Skeletal muscle cell (primary cell): ENCODE measurements at regions not wholly inside any gene's neighbourhood (a gene's known extent, or its start where the extent isn't known, plus 50 kb on each side); places are given as distances from the start of the nearest gene placed in this dataset.

Experiments used
- DNase-seq: peaks from one replicate; pipeline ENCODE4 v3.0.0-alpha.2; 2010; ENCODE audit warnings: low read depth
- H3K4me3 ChIP-seq: 2 replicates; pipeline ENCODE4 v1.5.1; 2011; ENCODE audit warnings: low read depth, mild to moderate bottlenecking, control low read depth, low read length, moderate library complexity

DNA sequence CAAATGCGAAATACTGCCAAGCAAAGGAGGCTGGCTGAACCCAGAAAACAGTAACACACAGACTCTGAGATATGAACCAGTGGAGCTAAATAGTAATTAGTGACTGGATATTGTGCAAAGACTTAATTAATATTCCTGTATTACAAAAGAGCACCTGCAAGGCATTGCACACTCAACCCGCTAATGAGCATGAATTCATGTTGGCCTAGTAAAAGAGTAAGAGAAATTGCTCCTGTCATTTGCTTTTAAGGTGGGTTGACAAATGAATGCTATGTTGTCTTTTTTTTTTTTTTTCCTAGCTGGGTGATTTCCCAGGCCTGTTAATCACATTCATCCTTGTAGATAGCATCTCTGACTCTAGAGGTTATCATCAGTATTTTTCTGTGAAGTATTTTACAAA is 87.0 kb upstream of the CERS6 start:
- H3K4me3 ChIP-seq = no peak overlapping the region
- no peak for DNase-seq

DNA sequence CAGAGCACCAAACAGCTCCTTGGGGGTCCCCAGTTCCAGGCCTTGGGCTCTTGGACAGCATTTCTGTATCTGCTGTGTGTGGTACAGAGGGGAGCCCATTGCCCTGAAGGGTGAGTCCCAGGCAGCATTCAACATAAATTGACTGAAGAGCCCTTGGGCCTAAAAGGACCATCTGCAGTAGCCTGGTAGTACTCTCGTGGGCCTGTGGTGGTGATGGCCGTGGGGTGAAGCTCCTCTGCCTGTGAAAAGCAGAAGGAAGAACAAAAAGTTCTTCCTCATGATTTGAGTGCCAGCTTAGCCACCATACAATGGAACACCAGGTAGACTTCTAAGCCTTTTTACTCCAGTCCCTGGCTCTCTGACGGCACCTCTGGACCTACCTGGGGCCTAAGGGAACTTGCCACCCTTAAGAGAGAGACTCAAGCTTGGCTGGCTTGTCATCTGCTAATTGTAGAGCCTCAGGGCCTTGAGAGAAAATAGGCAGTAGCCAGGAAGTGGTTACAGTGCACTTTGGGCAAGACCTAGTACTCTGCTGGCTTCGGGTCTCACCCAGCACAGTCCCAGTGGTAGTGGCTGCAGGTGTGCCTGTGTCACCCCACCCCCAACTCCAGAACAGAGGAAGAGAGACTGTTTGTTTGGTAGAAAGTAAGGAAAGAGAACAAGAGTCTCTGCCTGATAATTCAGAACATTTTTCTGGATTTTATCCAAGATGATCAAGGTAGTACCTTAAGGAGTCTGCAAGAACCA is 84.6 kb upstream of the CERS6 start:
- DNase-seq = no peak

DNA sequence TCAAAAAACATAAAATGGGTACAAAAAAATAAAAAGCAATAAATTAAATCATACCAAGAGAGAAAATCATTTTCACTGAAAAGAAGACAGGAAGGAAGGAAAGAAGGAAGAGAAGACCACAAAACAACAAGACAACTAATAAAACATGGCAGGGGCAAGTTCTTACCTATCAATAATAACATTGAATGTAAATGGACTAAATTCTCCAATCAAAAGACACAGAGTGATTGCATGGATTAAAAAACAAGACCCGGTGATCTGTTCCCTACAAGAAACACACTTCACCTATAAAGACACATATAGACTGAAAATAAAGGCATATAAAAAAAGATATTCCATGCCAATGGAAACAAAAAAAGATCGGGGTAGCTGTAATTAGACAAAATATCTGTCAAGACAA is 82.6 kb upstream of the CERS6 start:
- no peak overlapping the region for H3K4me3 ChIP-seq
- DNase-seq = no peak

More for the DNA sequence above, 84.6 kb upstream of the CERS6 start:
- no peak overlapping the region for H3K4me3 ChIP-seq

DNA sequence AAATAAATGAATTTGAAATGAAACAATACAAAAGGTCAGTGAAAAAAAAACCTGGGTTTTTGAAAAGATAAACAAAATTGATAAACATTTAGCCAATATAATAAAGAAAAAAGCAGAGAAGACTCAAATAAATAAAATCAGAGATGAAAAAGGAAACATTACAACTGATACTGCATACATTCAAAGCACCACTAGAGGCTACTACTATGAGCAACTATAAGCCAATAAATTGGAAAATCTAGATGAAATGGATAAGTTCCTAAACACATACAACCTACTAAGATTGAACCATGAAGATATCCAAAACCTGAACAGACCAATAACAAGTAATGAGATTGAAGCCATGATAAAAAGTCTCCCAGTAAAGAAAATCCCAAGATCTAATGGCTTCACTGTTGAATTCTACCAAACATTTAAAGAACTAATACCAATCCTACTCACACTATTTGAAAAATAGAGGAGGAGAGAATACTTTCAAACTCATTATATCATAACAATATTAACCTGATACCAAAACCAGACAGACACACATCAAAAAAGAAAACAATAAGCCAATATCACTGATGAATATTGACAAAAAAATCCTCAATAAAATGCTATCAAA is 80.8 kb upstream of the CERS6 start:
- no peak overlapping the region for H3K4me3 ChIP-seq
- DNase-seq = no peak

DNA sequence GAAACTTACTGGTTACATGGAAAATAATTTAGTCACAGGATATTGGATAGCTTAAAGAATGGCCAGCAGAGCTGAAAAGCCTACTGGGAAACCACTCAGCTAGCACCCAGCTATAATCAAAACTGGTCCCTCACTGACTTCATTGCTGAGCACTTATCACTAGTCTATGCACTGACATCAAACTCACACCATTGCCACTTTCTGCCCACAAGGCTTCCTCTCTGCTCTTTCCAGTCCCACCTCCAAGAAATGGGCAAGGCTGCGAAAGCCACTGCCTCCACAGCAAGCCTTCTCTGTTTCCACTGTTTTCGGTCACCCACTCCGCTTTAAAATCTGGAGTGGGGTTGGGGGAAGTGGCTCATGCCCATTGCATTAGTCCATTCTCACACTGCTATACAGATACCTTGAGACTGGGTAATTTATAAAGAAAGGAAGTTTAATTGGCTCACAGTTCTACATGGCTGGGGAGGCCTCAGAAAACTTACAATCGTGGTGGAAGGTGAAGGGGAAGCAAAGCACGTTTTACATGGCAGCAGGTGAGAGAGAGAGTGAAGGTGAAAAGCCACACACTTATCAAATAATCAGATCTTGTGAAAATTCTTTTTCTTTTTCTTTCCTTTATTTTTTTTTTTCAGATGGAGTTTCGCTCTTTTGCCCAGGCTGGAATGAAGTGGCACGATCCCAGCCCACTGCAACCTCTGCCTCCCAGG is 77.0 kb upstream of the CERS6 start:
- DNase-seq = no peak
- no peak overlapping the region for H3K4me3 ChIP-seq

DNA sequence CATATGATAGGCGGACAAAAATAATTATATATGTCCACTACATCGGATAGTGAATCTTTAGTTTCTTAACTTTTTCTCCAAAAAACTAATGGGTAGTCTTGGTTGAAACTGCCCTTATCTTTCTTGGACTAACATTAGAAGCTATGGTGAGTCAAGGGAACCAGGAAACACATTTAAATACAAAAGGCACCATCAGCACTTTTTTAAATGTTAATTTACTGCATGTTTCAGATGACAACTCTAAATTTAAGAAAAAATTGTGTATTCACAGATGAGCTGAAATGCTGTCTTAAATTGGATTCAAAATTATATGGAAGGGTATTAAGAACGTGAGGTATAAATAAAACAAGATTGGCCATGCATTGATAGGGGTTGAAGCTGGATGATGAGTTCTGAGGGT is 75.6 kb upstream of the CERS6 start:
- no peak overlapping the region for H3K4me3 ChIP-seq
- DNase-seq = no peak

DNA sequence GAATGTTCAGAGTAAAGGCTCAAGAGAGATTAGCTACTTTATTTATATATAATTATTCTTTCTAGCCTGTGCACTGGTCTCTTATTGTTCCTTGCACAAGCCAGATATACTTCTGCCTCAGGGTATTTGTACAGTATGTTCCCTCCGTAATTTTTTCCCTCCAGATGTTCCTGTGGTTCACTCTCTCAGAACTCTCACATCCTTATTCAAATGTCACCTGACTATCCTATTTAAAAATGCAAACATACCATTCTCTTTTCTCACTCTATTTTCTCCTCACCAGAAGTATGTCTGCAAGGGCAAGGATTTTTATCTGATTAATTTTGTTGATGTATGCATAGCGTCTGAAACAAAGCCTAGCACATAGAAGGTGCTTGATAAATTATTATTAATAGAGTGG is 64.0 kb upstream of the CERS6 start:
- no peak overlapping the region for H3K4me3 ChIP-seq
- peak; percentile 23 for DNase-seq

DNA sequence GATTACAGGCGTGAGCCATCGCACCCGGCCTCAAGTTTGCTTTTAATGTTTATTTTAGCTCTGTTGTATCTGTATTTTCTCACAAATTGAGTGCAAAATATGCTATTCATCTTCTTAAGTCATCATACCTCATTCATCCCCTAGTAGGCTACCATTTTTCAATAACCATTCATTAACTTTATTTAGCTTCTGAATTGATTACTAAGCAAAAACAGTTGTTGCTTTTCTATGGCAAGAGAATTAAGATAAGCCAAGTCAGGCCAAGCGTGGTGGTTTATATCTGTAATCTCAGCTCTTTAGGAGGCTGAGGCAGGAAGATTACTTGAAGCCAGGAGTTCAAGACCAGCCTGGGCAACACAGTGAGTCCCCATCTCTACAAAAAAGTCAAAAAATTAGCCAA is 63.3 kb upstream of the CERS6 start:
- no peak for DNase-seq

DNA sequence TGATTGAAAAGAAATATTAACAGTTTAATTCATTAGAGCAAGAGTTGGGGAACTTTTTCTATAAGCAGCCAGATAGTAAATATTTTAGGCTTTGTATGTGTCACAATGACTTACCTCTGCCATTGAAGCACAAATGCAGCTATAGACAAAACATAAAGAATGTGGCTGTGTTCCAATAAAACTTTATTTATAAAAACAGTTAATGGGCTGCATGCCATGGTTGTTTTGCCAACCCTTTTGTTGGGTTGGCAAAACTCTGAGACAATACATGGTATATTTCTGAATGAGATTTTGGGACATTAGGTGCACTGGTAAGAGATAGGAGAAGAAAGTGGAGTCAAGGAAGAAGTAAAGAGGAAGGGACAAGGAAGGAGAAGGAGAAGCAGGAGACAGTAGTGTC is 61.8 kb upstream of the CERS6 start:
- no peak overlapping the region for H3K4me3 ChIP-seq
- no peak for DNase-seq

More for the DNA sequence above, 63.3 kb upstream of the CERS6 start:
- H3K4me3 ChIP-seq = no peak overlapping the region

DNA sequence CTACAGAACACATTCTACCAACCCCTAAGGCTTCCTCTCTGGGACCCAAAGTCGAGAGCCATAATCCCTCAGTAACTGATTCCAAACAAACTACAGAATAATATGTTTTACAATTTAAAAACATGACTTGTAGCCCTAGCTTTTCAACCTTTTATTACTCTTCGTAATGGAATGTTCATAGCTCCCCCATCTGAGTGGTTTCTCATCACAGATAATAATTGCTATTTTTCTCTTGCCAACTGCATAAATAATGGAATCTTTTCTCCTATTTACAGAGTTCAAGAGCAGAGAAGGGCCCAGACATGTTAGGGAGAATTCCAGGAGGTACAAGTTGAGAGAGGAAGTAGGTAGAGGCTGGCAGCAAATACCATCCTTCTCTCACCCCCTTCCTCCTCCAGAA is 59.9 kb upstream of the CERS6 start:
- no peak overlapping the region for H3K4me3 ChIP-seq
- peak; percentile 13 for DNase-seq

DNA sequence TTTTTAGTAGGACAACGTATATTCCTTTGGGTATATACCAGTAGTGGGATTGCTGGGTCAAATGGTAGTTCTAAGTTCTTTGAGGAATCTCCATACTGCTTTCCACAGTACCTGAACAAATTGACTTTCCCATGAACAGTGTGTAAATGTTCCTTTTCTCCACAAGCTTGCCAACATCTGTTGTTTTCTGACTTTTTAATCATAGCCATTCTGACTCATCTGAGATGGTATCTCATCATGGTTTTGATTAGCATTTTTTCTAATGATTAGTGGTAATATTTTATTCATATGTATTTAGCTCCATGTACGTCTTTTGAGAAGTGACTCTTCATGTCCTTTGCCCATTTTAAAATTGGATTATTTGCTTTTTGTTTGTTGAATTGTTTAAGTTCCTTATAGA is 58.4 kb upstream of the CERS6 start:
- no peak for DNase-seq
- no peak overlapping the region for H3K4me3 ChIP-seq

DNA sequence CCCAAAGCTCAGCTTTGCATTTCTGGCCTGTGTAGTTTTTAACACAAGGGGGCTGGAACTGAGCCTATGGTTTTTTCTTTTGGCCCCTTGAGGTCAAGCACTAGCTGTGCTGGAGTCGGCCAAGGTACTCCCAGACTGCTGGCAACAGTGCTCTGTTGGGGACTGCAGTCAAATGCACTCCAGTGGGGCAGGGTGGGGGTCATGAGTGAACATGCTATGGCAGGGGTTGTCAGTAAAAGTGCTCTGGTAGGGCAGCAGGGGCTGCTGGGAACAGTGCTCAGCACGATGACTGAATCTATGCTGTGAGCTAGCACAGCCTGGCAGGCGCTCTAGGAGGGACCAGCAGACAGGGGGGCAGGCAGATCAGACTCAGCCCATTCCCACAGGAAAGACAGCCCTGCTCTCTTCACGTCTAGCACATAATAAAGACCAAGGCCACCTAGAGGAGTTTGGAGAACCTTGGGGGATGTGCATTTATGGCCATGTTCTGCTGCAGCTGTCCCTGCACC is 55.0 kb upstream of the CERS6 start:
- H3K4me3 ChIP-seq = no peak overlapping the region
- DNase-seq = no peak

DNA sequence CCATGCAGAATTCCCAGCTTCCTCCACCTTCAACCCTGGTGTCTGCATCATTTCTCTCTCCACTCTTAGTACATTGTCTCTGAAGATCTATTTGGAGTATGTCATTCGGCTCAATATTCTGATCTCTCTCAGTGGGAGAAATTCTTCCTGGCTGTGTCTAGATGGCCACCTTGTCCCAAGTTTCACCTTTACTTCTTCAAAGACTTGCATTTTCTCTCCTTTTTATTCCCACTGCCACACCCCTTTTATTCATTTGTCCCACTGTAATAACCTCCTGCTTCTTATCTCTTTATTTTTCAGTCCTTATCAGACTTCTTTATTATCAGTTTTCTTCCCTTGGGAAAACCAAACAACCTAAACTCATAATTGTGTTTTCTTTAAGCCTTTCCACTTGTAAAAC is 54.3 kb upstream of the CERS6 start:
- no peak overlapping the region for H3K4me3 ChIP-seq
- no peak for DNase-seq

DNA sequence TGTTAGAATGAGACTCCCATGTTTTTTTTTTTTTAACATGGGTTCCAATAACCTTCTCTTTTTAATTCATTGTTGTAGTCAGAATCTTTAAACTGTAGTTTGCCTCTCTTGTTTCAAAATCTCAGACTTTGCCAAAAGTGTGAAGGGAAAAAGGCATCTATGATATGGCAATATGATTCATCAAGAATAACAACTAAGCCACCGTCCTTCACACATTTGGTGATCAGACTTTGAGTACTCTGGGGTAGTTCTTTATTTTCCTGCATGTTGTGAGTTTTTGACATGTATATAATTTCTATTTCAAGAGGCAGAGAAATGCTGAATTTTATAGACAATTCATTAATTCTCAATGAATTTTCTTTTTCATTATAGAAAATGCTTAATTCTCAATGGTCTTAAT is 53.5 kb upstream of the CERS6 start:
- no peak overlapping the region for H3K4me3 ChIP-seq
- no peak for DNase-seq

DNA sequence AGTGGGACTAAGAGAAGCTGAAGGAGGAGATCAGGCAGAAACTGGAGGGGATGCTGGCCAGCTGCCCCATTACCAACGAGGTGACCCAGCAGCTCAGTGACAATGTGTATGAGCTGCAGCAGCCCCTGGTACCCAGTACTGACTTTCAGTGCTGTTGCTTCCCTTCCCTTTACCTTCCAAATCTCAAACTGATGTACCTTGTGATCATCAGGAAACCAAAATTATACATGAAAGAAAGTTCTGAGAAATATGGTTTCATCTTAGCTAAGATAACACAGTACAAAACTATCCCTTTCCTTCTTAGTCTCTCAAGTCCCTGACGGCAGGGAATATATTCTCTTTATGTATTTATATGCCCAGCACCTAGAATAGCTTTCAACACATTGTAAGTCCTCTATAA is 52.3 kb upstream of the CERS6 start:
- no peak overlapping the region for H3K4me3 ChIP-seq
- DNase-seq = no peak

DNA sequence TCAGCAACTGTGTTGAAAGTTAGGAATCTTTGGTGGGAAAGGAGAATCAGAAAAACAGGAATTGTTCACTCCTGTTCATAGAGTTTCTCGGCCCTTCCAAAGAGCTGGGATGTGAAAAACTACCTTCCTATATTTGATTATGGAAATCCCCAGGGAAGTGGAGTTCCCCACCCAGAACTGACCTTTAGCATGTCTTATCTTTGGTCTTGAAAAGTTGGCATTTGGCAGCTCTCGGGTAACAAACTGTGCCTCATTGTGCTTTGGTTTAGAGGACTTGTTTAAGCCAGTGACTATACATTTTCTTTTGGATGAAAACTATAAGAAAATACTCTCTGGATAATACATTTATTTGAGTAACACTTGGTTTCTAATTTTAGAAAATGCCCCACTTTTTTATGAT is 51.3 kb upstream of the CERS6 start:
- H3K4me3 ChIP-seq = no peak overlapping the region
- no peak for DNase-seq
